ENCODE measurements at regions not wholly inside any gene's neighbourhood (a gene's known extent, or its start where the extent isn't known, plus 50 kb on each side); places are given as distances from the start of the nearest gene placed in this dataset.

GRCh38 chr2:2642906-2643890, 312.1 kb upstream of the MYT1L start:
- intact Hi-C loops (cut with DNase I) = loop anchor here (5.0 kb wide), 1 partner anchor 46 kb away; no protein-coding TSS in a partner anchor
- no peak for ATAC-seq

GRCh38 chr2:2641541-2642410, 310.7 kb upstream of the MYT1L start:
- no peaks in the 10 kb centered on the region for H3K36me3 ChIP-seq (replicated peaks in 1 of 2; ENCODE audit: insufficient read depth in 1 of 2, low read depth in 2 of 2)
- H3K27ac ChIP-seq = no peak overlapping the region
- TF ChIP-seq CTCF (IDR thresholded peaks at IDR 0.05) (no peak), POLR2A (IDR thresholded peaks at IDR 0.05) (no peak)
- 47 to 61% methylated on average over 15 to 17 of the region's 17 CpGs for WGBS, 2 donors
- intact Hi-C loops (cut with DNase I) = loop anchor here (5.0 kb wide), 1 partner anchor 44 kb away; no protein-coding TSS in a partner anchor
- no peak overlapping the region for H3K4me3 ChIP-seq
- H3K9me3 ChIP-seq = no peaks in the 10 kb centered on the region
- DNase-seq (no peak), ATAC-seq (no peak)
- no peaks in the 10 kb centered on the region for H3K4me1 ChIP-seq
- H3K27me3 ChIP-seq = no peaks in the 10 kb centered on the region

More at GRCh38 chr2:2642906-2643890, 312.1 kb upstream of the MYT1L start:
- TF ChIP-seq POLR2A (IDR thresholded peaks at IDR 0.05) (no peak), CTCF (IDR thresholded peaks at IDR 0.05) (no peak)
- Histone ChIP-seq H3K9me3 (no peaks in the 10 kb centered on the region), H3K4me3 (no peak overlapping the region), H3K27ac (no peak overlapping the region), H3K36me3 (replicated peaks in 1 of 2; ENCODE audit: insufficient read depth in 1 of 2, low read depth in 2 of 2) (no peaks in the 10 kb centered on the region), H3K4me1 (no peaks in the 10 kb centered on the region), H3K27me3 (no peaks in the 10 kb centered on the region)
- WGBS, 2 donors = 71 to 87% methylated on average over 21 to 29 of the region's 29 CpGs
- no peak for DNase-seq

- H3K27me3 ChIP-seq = no peaks in the 10 kb centered on the region
- no peak for ATAC-seq
- TF ChIP-seq CTCF (IDR thresholded peaks at IDR 0.05) (no peak), POLR2A (IDR thresholded peaks at IDR 0.05) (no peak)
- no peak overlapping the region for H3K4me3 ChIP-seq
- no peak overlapping the region for H3K27ac ChIP-seq
- no peaks in the 10 kb centered on the region for H3K4me1 ChIP-seq
- H3K9me3 ChIP-seq = no peaks in the 10 kb centered on the region
- DNase-seq = no peak
- 46 to 73% methylated on average over 1 to 3 of the region's 3 CpGs for WGBS, 2 donors
- intact Hi-C loops (cut with DNase I) = loop anchor here (5.0 kb wide), 1 partner anchor 44 kb away; no protein-coding TSS in a partner anchor
- H3K36me3 ChIP-seq (replicated peaks in 1 of 2; ENCODE audit: insufficient read depth in 1 of 2, low read depth in 2 of 2) = no peaks in the 10 kb centered on the region
These were observed 309.7 kb upstream of the MYT1L start for GRCh38 chr2:2640818-2641217.

GRCh38 chr2:2640371-2640770, 309.3 kb upstream of the MYT1L start:
- 69 to 79% methylated on average over 6 to 7 of the region's 7 CpGs for WGBS, 2 donors
- intact Hi-C loops (cut with DNase I) = loop anchor here (5.0 kb wide), 1 partner anchor 43 kb away; no protein-coding TSS in a partner anchor
- no peak for TF ChIP-seq CTCF (IDR thresholded peaks at IDR 0.05)
- TF ChIP-seq POLR2A (IDR thresholded peaks at IDR 0.05) = no peak
- ATAC-seq (no peak), DNase-seq (no peak)
- no peak overlapping the region for H3K4me3 ChIP-seq
- no peaks in the 10 kb centered on the region for H3K4me1 ChIP-seq
- H3K9me3 ChIP-seq = no peaks in the 10 kb centered on the region
- no peaks in the 10 kb centered on the region for H3K27me3 ChIP-seq
- H3K27ac ChIP-seq = no peak overlapping the region
- H3K36me3 ChIP-seq (replicated peaks in 1 of 2; ENCODE audit: insufficient read depth in 1 of 2, low read depth in 2 of 2) = no peaks in the 10 kb centered on the region

Measured in body of pancreas (tissue), 4 donors.